ENCODE measurements at regions not wholly inside any gene's neighbourhood (a gene's known extent, or its start where the extent isn't known, plus 50 kb on each side); places are given as distances from the start of the nearest gene placed in this dataset.

GRCh38 chr12:115146453-115146852 is 462.5 kb upstream of the TBX3 start:
- no peak for TF ChIP-seq PATZ1 (CRISPR knock-in tag; IDR thresholded peaks at IDR 0.05; ENCODE audit: borderline replicate concordance)
- no peak for TF ChIP-seq RARB (CRISPR knock-in tag; IDR thresholded peaks at IDR 0.05)
